SK-N-SH treated with all-trans-retinoic acid at 6 μM for 48 hours (cell line): ENCODE measurements at regions not wholly inside any gene's neighbourhood (a gene's known extent, or its start where the extent isn't known, plus 50 kb on each side); places are given as distances from the start of the nearest gene placed in this dataset.

Experiments used
- ARNTL ChIP-seq: fragments of 450-650 bp; formaldehyde crosslinking; IDR thresholded peaks from 2 replicates; pipeline ENCODE4 v1.5.0; 2020; ENCODE audit warnings: low read depth, mild to moderate bottlenecking, moderate library complexity, borderline replicate concordance
- PPARA ChIP-seq: fragments of 250-450 bp; sonication (Bioruptor Pico); IDR thresholded peaks from 2 replicates; pipeline ENCODE4 v1.5.0; 2020; ENCODE audit warnings: mild to moderate bottlenecking, borderline replicate concordance
- TCF4 ChIP-seq: fragments of 250-450 bp; sonication (Bioruptor Pico); IDR thresholded peaks from 2 replicates; pipeline ENCODE4 v1.8.0; 2021; ENCODE audit warnings: mild to moderate bottlenecking, moderate library complexity, borderline replicate concordance
- ZFP3 ChIP-seq: fragments of 250-450 bp; sonication (Bioruptor Pico); IDR thresholded peaks from 2 replicates; pipeline ENCODE4 v1.5.0; 2020; ENCODE audit warnings: mild to moderate bottlenecking, moderate library complexity
- TF ChIP-seq, protein P1 (sequence below): fragments of 250-450 bp; sonication (Bioruptor Pico); IDR thresholded peaks from 2 replicates; pipeline ENCODE4 v1.5.1; 2020; ENCODE audit warnings: low read depth, mild to moderate bottlenecking, moderate library complexity

DNA sequence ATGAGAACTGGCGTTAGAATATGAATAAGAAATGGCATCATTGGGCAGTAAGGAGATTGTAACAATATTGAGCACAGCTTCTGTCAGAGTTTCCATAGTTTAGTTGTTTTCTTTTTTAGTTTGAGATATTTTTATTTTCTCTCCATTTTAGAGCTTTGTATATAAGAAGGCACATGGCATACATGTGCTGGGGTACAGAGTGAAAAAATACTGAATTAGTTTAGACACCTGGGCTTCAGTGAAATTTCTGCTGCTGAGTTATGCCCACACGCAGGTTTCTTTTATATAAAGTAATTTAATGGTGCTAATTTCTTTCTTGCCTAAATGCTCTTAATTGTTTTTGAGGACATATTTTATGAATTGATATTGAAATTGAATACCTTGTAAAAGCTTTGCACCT is 53.6 kb upstream of the RWDD3 start:
- no peak for TF ChIP-seq PPARA
- TF ChIP-seq ARNTL, result no peak
- no peak for TF ChIP-seq TCF4 (CRISPR knock-in tag)
- TF ChIP-seq, protein P1, sequence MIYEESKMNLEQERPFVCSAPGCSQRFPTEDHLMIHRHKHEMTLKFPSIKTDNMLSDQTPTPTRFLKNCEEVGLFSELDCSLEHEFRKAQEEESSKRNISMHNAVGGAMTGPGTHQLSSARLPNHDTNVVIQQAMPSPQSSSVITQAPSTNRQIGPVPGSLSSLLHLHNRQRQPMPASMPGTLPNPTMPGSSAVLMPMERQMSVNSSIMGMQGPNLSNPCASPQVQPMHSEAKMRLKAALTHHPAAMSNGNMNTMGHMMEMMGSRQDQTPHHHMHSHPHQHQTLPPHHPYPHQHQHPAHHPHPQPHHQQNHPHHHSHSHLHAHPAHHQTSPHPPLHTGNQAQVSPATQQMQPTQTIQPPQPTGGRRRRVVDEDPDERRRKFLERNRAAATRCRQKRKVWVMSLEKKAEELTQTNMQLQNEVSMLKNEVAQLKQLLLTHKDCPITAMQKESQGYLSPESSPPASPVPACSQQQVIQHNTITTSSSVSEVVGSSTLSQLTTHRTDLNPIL, result no peak
- TF ChIP-seq ZFP3 (CRISPR knock-in tag), result no peak
